PC-9 (cell line): ENCODE measurements at regions not wholly inside any gene's neighbourhood (a gene's known extent, or its start where the extent isn't known, plus 50 kb on each side); places are given as distances from the start of the nearest gene placed in this dataset.

Source experiments
- EZH2 ChIP-seq: fragments of 200-600 bp; sonication (generic); IDR thresholded peaks from 2 replicates; pipeline ENCODE4 v1.8.0; 2017; ENCODE audit warnings: antibody characterized with exemption, low read depth
- TF ChIP-seq, protein P1 (sequence below): fragments of 200-600 bp; sonication (generic); conservative IDR thresholded peaks from 2 replicates; pipeline ENCODE4 v1.6.1; 2017; ENCODE audit warnings: mixed run types, antibody characterized with exemption, mild to moderate bottlenecking, moderate library complexity

DNA sequence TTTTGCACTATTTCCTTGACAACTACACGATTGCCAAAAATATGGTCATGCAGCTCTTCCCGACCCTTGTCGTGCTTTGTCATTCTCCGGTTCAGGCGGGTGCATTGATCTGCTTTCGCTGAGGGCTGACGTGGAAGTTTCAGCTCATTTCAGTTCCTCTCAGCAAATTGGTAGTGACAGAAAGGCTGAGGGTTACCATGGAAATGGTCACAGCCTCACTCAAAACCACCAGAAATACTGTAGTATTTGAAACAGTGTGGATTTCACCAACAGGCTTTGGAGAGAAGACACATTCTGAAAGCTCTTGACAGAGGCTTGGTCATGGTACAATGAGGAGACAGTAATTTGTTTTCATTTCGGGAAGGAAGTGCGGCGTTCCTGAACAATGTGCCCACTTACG lies 99.7 kb upstream of the EXOC2 start:
- TF ChIP-seq, protein P1, sequence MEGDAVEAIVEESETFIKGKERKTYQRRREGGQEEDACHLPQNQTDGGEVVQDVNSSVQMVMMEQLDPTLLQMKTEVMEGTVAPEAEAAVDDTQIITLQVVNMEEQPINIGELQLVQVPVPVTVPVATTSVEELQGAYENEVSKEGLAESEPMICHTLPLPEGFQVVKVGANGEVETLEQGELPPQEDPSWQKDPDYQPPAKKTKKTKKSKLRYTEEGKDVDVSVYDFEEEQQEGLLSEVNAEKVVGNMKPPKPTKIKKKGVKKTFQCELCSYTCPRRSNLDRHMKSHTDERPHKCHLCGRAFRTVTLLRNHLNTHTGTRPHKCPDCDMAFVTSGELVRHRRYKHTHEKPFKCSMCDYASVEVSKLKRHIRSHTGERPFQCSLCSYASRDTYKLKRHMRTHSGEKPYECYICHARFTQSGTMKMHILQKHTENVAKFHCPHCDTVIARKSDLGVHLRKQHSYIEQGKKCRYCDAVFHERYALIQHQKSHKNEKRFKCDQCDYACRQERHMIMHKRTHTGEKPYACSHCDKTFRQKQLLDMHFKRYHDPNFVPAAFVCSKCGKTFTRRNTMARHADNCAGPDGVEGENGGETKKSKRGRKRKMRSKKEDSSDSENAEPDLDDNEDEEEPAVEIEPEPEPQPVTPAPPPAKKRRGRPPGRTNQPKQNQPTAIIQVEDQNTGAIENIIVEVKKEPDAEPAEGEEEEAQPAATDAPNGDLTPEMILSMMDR = no peak
- no peak for TF ChIP-seq EZH2
